Bronchial epithelial cell (primary cell): ENCODE measurements at regions not wholly inside any gene's neighbourhood (a gene's known extent, or its start where the extent isn't known, plus 50 kb on each side); places are given as distances from the start of the nearest gene placed in this dataset.

Experiments used
- DNase-seq: peaks from one replicate; pipeline ENCODE4 v3.0.0-alpha.2; 2010; ENCODE audit warnings: low read depth
- FAIRE-seq: peaks from 2 replicates; lab custom pipeline; 2011; peaks lifted over from hg19 to GRCh38; lab: Jason Lieb, UNC
- H3K27me3 ChIP-seq: 2 replicates; pipeline ENCODE4 v1.5.1; 2011; ENCODE audit warnings: low read length; ENCODE audit not compliant: control insufficient read depth, insufficient read depth
- H3K36me3 ChIP-seq: 2 replicates; pipeline ENCODE4 v1.5.1; 2011; ENCODE audit warnings: low read length; ENCODE audit not compliant: control insufficient read depth, insufficient read depth
- H3K4me3 ChIP-seq: 2 replicates; pipeline ENCODE4 v1.5.1; 2011; ENCODE audit warnings: mild to moderate bottlenecking, low read depth, low read length, control low read depth
- TF ChIP-seq, protein P1 (sequence below): IDR thresholded peaks from 2 replicates; pipeline ENCODE4 v1.5.1; 2011; ENCODE audit warnings: mild to moderate bottlenecking, moderate library complexity, low read length, control low read depth, inconsistent platforms; ENCODE audit not compliant: insufficient read depth, severe bottlenecking

GRCh38 chr1:65495137-65495536 is 74.7 kb downstream of the LEPR start:
- no peaks in the 10 kb centered on the region for H3K27me3 ChIP-seq
- TF ChIP-seq, protein P1, sequence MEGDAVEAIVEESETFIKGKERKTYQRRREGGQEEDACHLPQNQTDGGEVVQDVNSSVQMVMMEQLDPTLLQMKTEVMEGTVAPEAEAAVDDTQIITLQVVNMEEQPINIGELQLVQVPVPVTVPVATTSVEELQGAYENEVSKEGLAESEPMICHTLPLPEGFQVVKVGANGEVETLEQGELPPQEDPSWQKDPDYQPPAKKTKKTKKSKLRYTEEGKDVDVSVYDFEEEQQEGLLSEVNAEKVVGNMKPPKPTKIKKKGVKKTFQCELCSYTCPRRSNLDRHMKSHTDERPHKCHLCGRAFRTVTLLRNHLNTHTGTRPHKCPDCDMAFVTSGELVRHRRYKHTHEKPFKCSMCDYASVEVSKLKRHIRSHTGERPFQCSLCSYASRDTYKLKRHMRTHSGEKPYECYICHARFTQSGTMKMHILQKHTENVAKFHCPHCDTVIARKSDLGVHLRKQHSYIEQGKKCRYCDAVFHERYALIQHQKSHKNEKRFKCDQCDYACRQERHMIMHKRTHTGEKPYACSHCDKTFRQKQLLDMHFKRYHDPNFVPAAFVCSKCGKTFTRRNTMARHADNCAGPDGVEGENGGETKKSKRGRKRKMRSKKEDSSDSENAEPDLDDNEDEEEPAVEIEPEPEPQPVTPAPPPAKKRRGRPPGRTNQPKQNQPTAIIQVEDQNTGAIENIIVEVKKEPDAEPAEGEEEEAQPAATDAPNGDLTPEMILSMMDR, result no peak
- FAIRE-seq (no peak), DNase-seq (no peak)
- H3K36me3 ChIP-seq, result no peaks in the 10 kb centered on the region
- no peak overlapping the region for H3K4me3 ChIP-seq

GRCh38 chr1:65497256-65497830 is 76.9 kb downstream of the LEPR start:
- no peak for FAIRE-seq
- Histone ChIP-seq H3K4me3 (no peak overlapping the region), H3K27me3 (no peaks in the 10 kb centered on the region), H3K36me3 (no peaks in the 10 kb centered on the region)
- TF ChIP-seq, protein P1, result no peak
- no peak for DNase-seq

DNA sequence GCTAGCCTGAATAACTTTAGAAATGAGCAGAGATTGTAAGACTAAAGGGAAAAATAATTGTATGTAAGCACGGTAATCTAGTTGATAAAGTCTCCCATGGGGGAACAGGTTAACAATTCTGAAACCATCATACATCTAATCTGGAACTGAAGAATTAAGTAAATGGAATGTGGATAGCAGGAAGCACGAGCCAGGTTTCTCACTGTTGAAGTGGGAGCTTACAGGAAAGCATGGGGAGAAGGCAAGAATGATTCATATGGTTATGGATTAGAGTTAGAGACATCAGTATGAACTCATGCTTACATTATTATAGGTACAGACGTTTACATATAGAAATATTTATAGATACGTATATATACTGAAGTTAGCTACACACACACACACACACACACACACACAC is 83.0 kb downstream of the LEPR start:
- Histone ChIP-seq H3K36me3 (no peaks in the 10 kb centered on the region), H3K27me3 (no peaks in the 10 kb centered on the region), H3K4me3 (no peak overlapping the region)
- no peak for DNase-seq
- no peak for FAIRE-seq
- TF ChIP-seq, protein P1, result no peak

DNA sequence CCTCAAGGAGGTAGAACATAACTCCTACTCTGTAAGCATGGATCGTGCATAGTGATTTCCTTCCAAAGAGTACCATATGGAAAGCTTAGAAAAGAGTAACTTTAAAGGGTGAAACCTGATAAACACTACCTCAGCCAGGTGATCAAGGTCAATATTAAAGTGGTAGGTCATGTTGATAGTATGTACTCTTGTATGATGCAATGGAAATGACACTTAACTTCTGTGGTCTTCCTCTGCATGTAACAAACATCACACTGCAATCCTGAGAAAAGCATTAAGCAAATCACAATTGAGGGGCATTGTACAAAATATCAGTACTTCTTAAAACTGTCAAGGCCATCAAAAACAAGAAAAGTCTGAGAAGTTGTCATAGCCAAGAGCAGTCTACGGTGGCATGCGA is 83.8 kb downstream of the LEPR start:
- Histone ChIP-seq H3K27me3 (no peaks in the 10 kb centered on the region), H3K4me3 (no peak overlapping the region), H3K36me3 (no peaks in the 10 kb centered on the region)
- FAIRE-seq (no peak), DNase-seq (no peak)
- TF ChIP-seq, protein P1, result no peak

GRCh38 chr1:65505547-65506300 is 85.3 kb downstream of the LEPR start:
- no peak for DNase-seq
- Histone ChIP-seq H3K27me3 (no peaks in the 10 kb centered on the region), H3K4me3 (no peak overlapping the region), H3K36me3 (no peaks in the 10 kb centered on the region)
- FAIRE-seq, result no peak
- TF ChIP-seq, protein P1, result no peak

- FAIRE-seq (no peak), DNase-seq (no peak)
- Histone ChIP-seq H3K27me3 (no peaks in the 10 kb centered on the region), H3K36me3 (no peaks in the 10 kb centered on the region), H3K4me3 (no peak overlapping the region)
- TF ChIP-seq, protein P1, result no peak
Measured at GRCh38 chr1:65508051-65508450, 87.6 kb downstream of the LEPR start.
